ENCODE measurements at regions not wholly inside any gene's neighbourhood (a gene's known extent, or its start where the extent isn't known, plus 50 kb on each side); places are given as distances from the start of the nearest gene placed in this dataset.

DNA sequence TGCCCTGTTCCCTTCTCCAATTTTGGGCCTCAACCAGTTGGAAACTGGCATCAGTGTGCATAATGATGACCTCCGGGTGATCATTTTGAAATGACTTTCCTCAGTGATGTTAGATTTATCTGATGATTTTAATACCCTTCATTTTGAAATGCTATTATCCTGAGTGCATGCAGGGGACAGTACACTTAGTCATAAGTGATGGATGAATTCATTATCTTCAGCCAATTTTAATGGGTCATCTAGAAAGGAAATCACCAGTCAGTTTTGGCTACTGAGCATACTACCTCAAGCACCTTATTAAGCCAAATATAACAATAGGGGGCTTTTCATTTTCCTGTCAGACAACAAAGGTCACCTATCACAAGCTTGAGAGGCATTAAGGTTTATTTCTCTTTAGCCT, 118.5 kb upstream of the MIR17HG start:
- Histone ChIP-seq H3K27ac (ENCODE audit: low read depth in 2 of 2, low read length in 1 of 2) (no peak overlapping the region), H3K4me3 (ENCODE audit: low read depth in 1 of 2, low read length in 2 of 2) (no peak overlapping the region), H3K36me3 (ENCODE audit: control insufficient read depth in 2 of 2, insufficient read depth in 2 of 2, low read length in 1 of 2) (no peaks in the 10 kb centered on the region), H3K4me1 (ENCODE audit: control insufficient read depth in 2 of 2, insufficient read depth in 2 of 2, low read length in 1 of 2) (no peaks in the 10 kb centered on the region), H3K9me3 (ENCODE audit: control insufficient read depth in 2 of 2, insufficient read depth in 1 of 2, low read depth in 1 of 2, low read length in 1 of 2) (no peaks in the 10 kb centered on the region), H3K27me3 (ENCODE audit: control insufficient read depth in 1 of 2, insufficient read depth in 2 of 2, low read length in 2 of 2) (no peaks in the 10 kb centered on the region)
- 79 to 87% methylated on average over 1 of the region's 1 CpG for whole genome bisulfite sequencing, 2 donors

DNA sequence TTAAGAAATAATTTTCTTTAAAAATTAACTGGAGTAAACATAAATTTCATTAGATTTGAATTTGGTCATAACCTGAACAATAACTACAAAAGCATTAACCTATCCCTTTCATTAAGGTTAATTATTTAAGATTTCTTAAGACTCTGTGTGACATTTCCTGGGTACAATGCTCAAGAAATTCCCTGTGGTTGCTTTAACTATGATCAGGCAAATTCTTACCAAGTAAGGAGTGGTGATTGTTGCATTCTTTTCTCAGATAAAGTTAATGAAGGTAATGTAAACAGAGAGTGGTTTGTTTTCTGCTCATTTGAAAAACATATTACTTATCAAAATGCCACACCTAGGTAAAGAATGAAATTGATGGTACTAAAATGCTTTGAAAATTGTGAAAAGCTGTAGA, 114.8 kb upstream of the MIR17HG start:
- no peaks in the 10 kb centered on the region for H3K9me3 ChIP-seq (ENCODE audit: control insufficient read depth in 2 of 2, insufficient read depth in 1 of 2, low read depth in 1 of 2, low read length in 1 of 2)
- H3K4me1 ChIP-seq (ENCODE audit: control insufficient read depth in 2 of 2, insufficient read depth in 2 of 2, low read length in 1 of 2) = no peaks in the 10 kb centered on the region
- no peaks in the 10 kb centered on the region for H3K27me3 ChIP-seq (ENCODE audit: control insufficient read depth in 1 of 2, insufficient read depth in 2 of 2, low read length in 2 of 2)
- H3K4me3 ChIP-seq (ENCODE audit: low read depth in 1 of 2, low read length in 2 of 2) = no peak overlapping the region
- no peaks in the 10 kb centered on the region for H3K36me3 ChIP-seq (ENCODE audit: control insufficient read depth in 2 of 2, insufficient read depth in 2 of 2, low read length in 1 of 2)
- H3K27ac ChIP-seq (ENCODE audit: low read depth in 2 of 2, low read length in 1 of 2) = no peak overlapping the region

DNA sequence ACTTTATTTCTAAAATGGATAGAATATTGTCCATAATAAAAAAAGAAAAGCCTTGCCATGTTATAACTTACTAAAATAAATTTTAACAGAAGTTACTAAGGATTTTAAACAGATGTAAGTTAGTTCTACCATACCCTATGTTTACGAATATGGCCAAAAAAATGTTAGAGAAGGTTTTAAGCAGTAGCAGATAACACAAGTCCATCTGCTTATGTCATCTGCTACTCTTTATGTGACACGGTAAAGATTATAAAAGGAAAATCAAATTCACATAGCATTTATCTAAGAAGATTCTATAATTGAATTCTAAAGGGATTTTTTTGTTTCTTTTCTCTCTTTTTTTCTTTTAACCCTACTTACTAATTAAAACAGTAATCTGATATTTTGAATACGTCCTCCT, 114.2 kb upstream of the MIR17HG start:
- no peaks in the 10 kb centered on the region for H3K27me3 ChIP-seq (ENCODE audit: control insufficient read depth in 1 of 2, insufficient read depth in 2 of 2, low read length in 2 of 2)
- 69 to 79% methylated on average over 3 of the region's 3 CpGs for WGBS, 2 donors
- H3K27ac ChIP-seq (ENCODE audit: low read depth in 2 of 2, low read length in 1 of 2) = no peak overlapping the region
- H3K9me3 ChIP-seq (ENCODE audit: control insufficient read depth in 2 of 2, insufficient read depth in 1 of 2, low read depth in 1 of 2, low read length in 1 of 2) = no peaks in the 10 kb centered on the region
- H3K4me1 ChIP-seq (ENCODE audit: control insufficient read depth in 2 of 2, insufficient read depth in 2 of 2, low read length in 1 of 2) = no peaks in the 10 kb centered on the region
- H3K4me3 ChIP-seq (ENCODE audit: low read depth in 1 of 2, low read length in 2 of 2) = no peak overlapping the region
- no peaks in the 10 kb centered on the region for H3K36me3 ChIP-seq (ENCODE audit: control insufficient read depth in 2 of 2, insufficient read depth in 2 of 2, low read length in 1 of 2)

DNA sequence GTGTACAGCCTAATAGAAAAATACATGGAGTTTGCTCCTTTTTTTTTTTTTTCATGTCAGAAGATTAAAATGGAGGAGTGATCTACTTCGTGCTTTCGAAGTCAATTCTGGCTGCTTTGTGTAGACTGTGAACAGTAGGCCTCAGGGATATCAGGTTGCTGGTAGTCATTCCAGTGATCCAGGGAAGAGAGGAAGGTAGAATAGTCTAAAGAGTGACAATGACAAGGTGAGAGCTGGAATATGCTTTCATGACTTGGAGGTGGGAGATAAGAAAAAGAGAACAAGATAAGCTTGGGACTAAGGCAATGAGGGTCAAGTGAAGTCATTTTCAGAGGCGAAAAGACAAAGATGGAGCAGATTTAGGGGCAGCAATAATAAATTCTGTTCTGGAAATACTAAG, 111.3 kb upstream of the MIR17HG start:
- H3K4me3 ChIP-seq (ENCODE audit: low read depth in 1 of 2, low read length in 2 of 2) = no peak overlapping the region
- 87 to 90% methylated on average over 3 of the region's 3 CpGs for WGBS, 2 donors
- H3K36me3 ChIP-seq (ENCODE audit: control insufficient read depth in 2 of 2, insufficient read depth in 2 of 2, low read length in 1 of 2) = no peaks in the 10 kb centered on the region
- no peaks in the 10 kb centered on the region for H3K9me3 ChIP-seq (ENCODE audit: control insufficient read depth in 2 of 2, insufficient read depth in 1 of 2, low read depth in 1 of 2, low read length in 1 of 2)
- H3K27me3 ChIP-seq (ENCODE audit: control insufficient read depth in 1 of 2, insufficient read depth in 2 of 2, low read length in 2 of 2) = no peaks in the 10 kb centered on the region
- H3K27ac ChIP-seq (ENCODE audit: low read depth in 2 of 2, low read length in 1 of 2) = no peak overlapping the region
- H3K4me1 ChIP-seq (ENCODE audit: control insufficient read depth in 2 of 2, insufficient read depth in 2 of 2, low read length in 1 of 2) = no peaks in the 10 kb centered on the region

DNA sequence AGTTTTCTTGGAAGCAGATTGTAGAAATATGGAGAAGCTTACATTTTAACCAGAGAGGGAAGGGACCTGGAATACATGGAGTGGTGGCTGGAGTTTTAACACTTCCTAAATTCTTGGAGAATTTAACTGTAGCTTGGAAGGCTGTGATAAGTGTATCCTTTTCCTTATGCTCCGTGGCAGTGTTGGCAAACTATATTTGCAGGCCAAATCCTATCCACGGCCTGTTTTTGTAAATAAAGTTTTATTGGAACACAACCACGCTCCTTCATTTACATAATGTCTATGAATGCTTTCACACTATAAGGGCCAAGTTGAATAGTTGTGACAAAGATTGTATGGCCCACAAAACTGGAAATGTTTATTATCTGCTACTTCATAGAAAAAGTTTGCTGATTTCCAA, 110.6 kb upstream of the MIR17HG start:
- Histone ChIP-seq H3K4me3 (ENCODE audit: low read depth in 1 of 2, low read length in 2 of 2) (no peak overlapping the region), H3K4me1 (ENCODE audit: control insufficient read depth in 2 of 2, insufficient read depth in 2 of 2, low read length in 1 of 2) (no peaks in the 10 kb centered on the region), H3K27me3 (ENCODE audit: control insufficient read depth in 1 of 2, insufficient read depth in 2 of 2, low read length in 2 of 2) (no peaks in the 10 kb centered on the region), H3K36me3 (ENCODE audit: control insufficient read depth in 2 of 2, insufficient read depth in 2 of 2, low read length in 1 of 2) (no peaks in the 10 kb centered on the region), H3K27ac (ENCODE audit: low read depth in 2 of 2, low read length in 1 of 2) (no peak overlapping the region), H3K9me3 (ENCODE audit: control insufficient read depth in 2 of 2, insufficient read depth in 1 of 2, low read depth in 1 of 2, low read length in 1 of 2) (no peaks in the 10 kb centered on the region)
- 80 to 82% methylated on average over 3 of the region's 3 CpGs for WGBS, 2 donors

DNA sequence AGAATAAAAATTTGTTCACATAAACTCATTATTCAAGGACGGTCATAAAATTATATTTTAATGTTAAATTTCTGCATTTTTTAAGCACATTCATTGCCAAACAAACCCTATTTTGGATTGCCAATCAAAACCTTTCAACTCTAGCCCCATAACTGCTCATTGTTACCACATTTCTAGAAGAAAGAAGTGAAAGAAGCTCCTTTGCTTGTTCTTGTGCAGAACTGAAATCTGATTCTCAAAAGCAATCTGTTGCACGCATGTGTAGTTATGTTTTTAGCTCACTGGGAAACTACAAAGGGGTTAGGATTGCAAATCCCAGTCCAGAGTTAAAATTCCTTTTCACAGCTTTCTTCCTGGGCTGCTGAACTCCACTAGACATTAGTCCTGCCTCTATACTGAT, 109.5 kb upstream of the MIR17HG start:
- H3K9me3 ChIP-seq (ENCODE audit: control insufficient read depth in 2 of 2, insufficient read depth in 1 of 2, low read depth in 1 of 2, low read length in 1 of 2) = no peaks in the 10 kb centered on the region
- H3K27ac ChIP-seq (ENCODE audit: low read depth in 2 of 2, low read length in 1 of 2) = no peak overlapping the region
- H3K36me3 ChIP-seq (ENCODE audit: control insufficient read depth in 2 of 2, insufficient read depth in 2 of 2, low read length in 1 of 2) = no peaks in the 10 kb centered on the region
- WGBS, 2 donors = 85 to 87% methylated on average over 2 of the region's 2 CpGs
- no peak overlapping the region for H3K4me3 ChIP-seq (ENCODE audit: low read depth in 1 of 2, low read length in 2 of 2)
- H3K27me3 ChIP-seq (ENCODE audit: control insufficient read depth in 1 of 2, insufficient read depth in 2 of 2, low read length in 2 of 2) = no peaks in the 10 kb centered on the region
- no peaks in the 10 kb centered on the region for H3K4me1 ChIP-seq (ENCODE audit: control insufficient read depth in 2 of 2, insufficient read depth in 2 of 2, low read length in 1 of 2)

DNA sequence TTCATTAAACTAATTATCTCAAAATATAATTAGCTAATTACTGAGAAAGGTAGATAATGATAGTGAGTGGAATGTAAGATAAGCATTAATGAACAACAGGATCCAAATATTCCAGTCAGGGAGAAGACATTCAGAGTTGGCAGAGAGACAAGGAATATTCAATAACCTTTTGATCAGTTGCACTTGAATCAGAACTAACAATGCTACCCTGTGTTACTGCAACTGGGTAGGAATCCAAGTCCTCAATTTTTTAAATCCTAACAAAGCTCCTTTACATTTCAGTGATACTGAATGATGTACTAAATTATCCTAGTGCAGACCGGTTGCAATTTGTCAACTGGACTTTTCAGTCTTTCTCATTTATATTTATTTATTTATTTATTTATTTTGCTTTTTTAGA, 107.1 kb upstream of the MIR17HG start:
- H3K27me3 ChIP-seq (ENCODE audit: control insufficient read depth in 1 of 2, insufficient read depth in 2 of 2, low read length in 2 of 2) = no peaks in the 10 kb centered on the region
- no peaks in the 10 kb centered on the region for H3K36me3 ChIP-seq (ENCODE audit: control insufficient read depth in 2 of 2, insufficient read depth in 2 of 2, low read length in 1 of 2)
- 83% methylated on average over 1 of the region's 1 CpG for WGBS, 2 donors
- H3K27ac ChIP-seq (ENCODE audit: low read depth in 2 of 2, low read length in 1 of 2) = no peak overlapping the region
- no peaks in the 10 kb centered on the region for H3K9me3 ChIP-seq (ENCODE audit: control insufficient read depth in 2 of 2, insufficient read depth in 1 of 2, low read depth in 1 of 2, low read length in 1 of 2)
- no peak overlapping the region for H3K4me3 ChIP-seq (ENCODE audit: low read depth in 1 of 2, low read length in 2 of 2)
- no peaks in the 10 kb centered on the region for H3K4me1 ChIP-seq (ENCODE audit: control insufficient read depth in 2 of 2, insufficient read depth in 2 of 2, low read length in 1 of 2)

DNA sequence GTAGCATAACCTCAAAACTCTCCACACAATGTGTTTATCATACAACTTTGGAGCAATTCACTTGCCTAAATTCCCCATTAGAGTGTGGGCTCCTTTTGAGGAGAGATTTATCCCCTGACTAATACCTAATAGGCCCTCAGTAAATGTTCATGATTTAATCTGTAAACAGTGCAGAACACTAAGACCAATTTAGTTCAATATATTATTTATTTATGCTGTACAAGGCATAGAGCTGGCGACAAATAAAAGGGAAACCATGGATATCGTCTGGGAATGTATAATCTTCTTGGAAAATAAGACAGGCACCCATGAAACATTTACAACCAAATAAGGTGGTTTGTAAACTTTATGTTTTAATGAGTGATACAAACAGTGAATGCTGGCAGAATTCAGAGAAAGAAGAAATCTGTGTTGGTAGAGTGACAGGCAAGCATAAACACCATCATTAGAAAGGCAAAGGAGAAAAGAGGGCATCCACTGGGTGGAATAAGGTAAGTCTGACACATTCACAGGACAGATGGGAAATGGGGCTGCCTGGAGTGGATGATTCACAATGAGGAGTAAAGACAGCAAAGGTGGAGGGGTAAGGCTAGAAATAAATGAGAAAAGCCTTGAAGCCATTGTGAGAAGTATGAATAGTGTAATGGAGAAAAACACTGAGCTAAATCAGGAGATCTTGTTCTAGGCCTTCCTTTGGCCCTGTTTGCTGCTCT, 106.1 kb upstream of the MIR17HG start:
- Histone ChIP-seq H3K27me3 (ENCODE audit: control insufficient read depth in 1 of 2, insufficient read depth in 2 of 2, low read length in 2 of 2) (no peaks in the 10 kb centered on the region), H3K4me3 (ENCODE audit: low read depth in 1 of 2, low read length in 2 of 2) (no peak overlapping the region), H3K4me1 (ENCODE audit: control insufficient read depth in 2 of 2, insufficient read depth in 2 of 2, low read length in 1 of 2) (no peaks in the 10 kb centered on the region), H3K9me3 (ENCODE audit: control insufficient read depth in 2 of 2, insufficient read depth in 1 of 2, low read depth in 1 of 2, low read length in 1 of 2) (no peaks in the 10 kb centered on the region), H3K27ac (ENCODE audit: low read depth in 2 of 2, low read length in 1 of 2) (no peak overlapping the region), H3K36me3 (ENCODE audit: control insufficient read depth in 2 of 2, insufficient read depth in 2 of 2, low read length in 1 of 2) (no peaks in the 10 kb centered on the region)
- WGBS, 2 donors = 67 to 86% methylated on average over 2 of the region's 2 CpGs

DNA sequence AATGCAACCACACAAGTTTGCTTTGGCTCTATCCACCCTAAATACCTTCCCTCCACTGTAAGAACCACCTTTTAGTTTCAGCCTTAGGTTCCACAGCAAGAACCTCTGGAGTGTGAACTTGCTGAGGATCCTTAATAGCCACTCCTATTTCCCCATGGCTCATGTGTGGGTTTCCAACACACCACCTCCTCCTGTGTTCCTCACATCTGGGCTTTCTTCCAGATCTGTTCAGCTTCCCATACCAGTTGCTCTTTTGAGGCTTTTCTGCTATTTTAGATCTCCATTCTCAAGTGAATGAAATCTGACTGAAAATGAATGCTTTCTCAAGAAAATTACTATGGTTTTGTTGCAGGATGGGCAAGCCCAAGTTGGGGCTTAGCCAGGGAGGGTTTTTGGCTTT, 104.8 kb upstream of the MIR17HG start:
- H3K4me3 ChIP-seq (ENCODE audit: low read depth in 1 of 2, low read length in 2 of 2) = no peak overlapping the region
- H3K4me1 ChIP-seq (ENCODE audit: control insufficient read depth in 2 of 2, insufficient read depth in 2 of 2, low read length in 1 of 2) = no peaks in the 10 kb centered on the region
- no peaks in the 10 kb centered on the region for H3K27me3 ChIP-seq (ENCODE audit: control insufficient read depth in 1 of 2, insufficient read depth in 2 of 2, low read length in 2 of 2)
- no peak overlapping the region for H3K27ac ChIP-seq (ENCODE audit: low read depth in 2 of 2, low read length in 1 of 2)
- no peaks in the 10 kb centered on the region for H3K9me3 ChIP-seq (ENCODE audit: control insufficient read depth in 2 of 2, insufficient read depth in 1 of 2, low read depth in 1 of 2, low read length in 1 of 2)
- H3K36me3 ChIP-seq (ENCODE audit: control insufficient read depth in 2 of 2, insufficient read depth in 2 of 2, low read length in 1 of 2) = no peaks in the 10 kb centered on the region

DNA sequence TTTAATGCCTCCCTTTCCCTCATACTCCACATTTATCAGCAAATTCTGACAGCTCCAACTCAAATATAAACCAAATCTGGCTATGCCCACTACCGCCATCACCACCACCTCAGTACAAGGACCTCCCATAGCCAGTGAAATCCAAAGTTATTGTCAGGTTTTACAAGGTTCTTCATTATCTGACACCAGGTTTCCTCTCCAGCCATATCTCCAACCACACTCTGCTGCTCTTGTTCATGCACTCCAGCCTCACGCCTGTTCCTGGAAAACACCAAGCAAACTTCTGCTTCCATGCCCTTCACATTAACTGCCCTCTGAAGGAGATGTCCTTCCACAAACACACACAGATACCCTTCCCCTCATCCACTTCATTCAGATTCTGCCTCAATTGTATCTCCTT, 102.2 kb upstream of the MIR17HG start:
- Histone ChIP-seq H3K27ac (ENCODE audit: low read depth in 2 of 2, low read length in 1 of 2) (no peak overlapping the region), H3K36me3 (ENCODE audit: control insufficient read depth in 2 of 2, insufficient read depth in 2 of 2, low read length in 1 of 2) (no peaks in the 10 kb centered on the region), H3K4me3 (ENCODE audit: low read depth in 1 of 2, low read length in 2 of 2) (no peak overlapping the region), H3K27me3 (ENCODE audit: control insufficient read depth in 1 of 2, insufficient read depth in 2 of 2, low read length in 2 of 2) (no peaks in the 10 kb centered on the region), H3K4me1 (ENCODE audit: control insufficient read depth in 2 of 2, insufficient read depth in 2 of 2, low read length in 1 of 2) (no peaks in the 10 kb centered on the region), H3K9me3 (ENCODE audit: control insufficient read depth in 2 of 2, insufficient read depth in 1 of 2, low read depth in 1 of 2, low read length in 1 of 2) (no peaks in the 10 kb centered on the region)
- 82 to 85% methylated on average over 2 of the region's 2 CpGs for WGBS, 2 donors

All from esophagus (tissue), 2 donors.